Keratinocyte (primary cell): ENCODE measurements at regions not wholly inside any gene's neighbourhood (a gene's known extent, or its start where the extent isn't known, plus 50 kb on each side); places are given as distances from the start of the nearest gene placed in this dataset.

Experiments used
- DNase-seq: peaks from one replicate; pipeline ENCODE4 v3.0.0-alpha.2; 2011; ENCODE audit warnings: low read depth, missing footprints, low spot score
- FAIRE-seq: peaks from 2 replicates; lab custom pipeline; 2011; peaks lifted over from hg19 to GRCh38; lab: Jason Lieb, UNC
- H2AFZ ChIP-seq: 2 replicates; pipeline ENCODE4 v1.6.0; 2012; ENCODE audit warnings: low read length, control low read depth, inconsistent platforms; ENCODE audit not compliant: control insufficient read depth
- H3K27ac ChIP-seq: 2 replicates; pipeline ENCODE4 v1.5.1; 2011; ENCODE audit warnings: low read length; ENCODE audit not compliant: control insufficient read depth, insufficient read depth
- H3K27me3 ChIP-seq: 3 replicates; pipeline ENCODE4 v1.6.0; 2011; ENCODE audit warnings: low read length; ENCODE audit not compliant: control insufficient read depth, insufficient read depth; ENCODE audit errors: extremely low read depth
- H3K36me3 ChIP-seq, 2 experiments: 2 replicates in 1 of 2; 3 replicates in 1 of 2; pipeline ENCODE4 v1.5.1; 2011; ENCODE audit warnings: low read length in 2 of 2, mild to moderate bottlenecking in 1 of 2; ENCODE audit not compliant: control insufficient read depth in 2 of 2, insufficient read depth in 2 of 2; ENCODE audit errors: extremely low read depth in 1 of 2
- H3K4me1 ChIP-seq: 3 replicates; pipeline ENCODE4 v1.5.1; 2011; ENCODE audit warnings: low read length; ENCODE audit not compliant: control insufficient read depth, insufficient read depth; ENCODE audit errors: extremely low read depth
- H3K4me2 ChIP-seq: 3 replicates; pipeline ENCODE4 v1.6.0; 2011; ENCODE audit warnings: low read depth, low read length; ENCODE audit not compliant: control insufficient read depth, insufficient read depth; ENCODE audit errors: extremely low read depth
- H3K4me3 ChIP-seq, 3 experiments: fragments of 200-600 bp in 1 of 3; sonication (generic) in 1 of 3; 2 replicates in 2 of 3; 3 replicates in 1 of 3; pipeline ENCODE4 v1.5.1; 2011 to 2016; ENCODE audit warnings: low read length in 3 of 3, mild to moderate bottlenecking in 3 of 3, control low read depth in 2 of 3, inconsistent platforms in 1 of 3, low read depth in 1 of 3, mixed read lengths in 1 of 3, mixed run types in 1 of 3, moderate library complexity in 1 of 3; ENCODE audit not compliant: control insufficient read depth in 2 of 3, insufficient read depth in 2 of 3; ENCODE audit errors: extremely low read depth in 1 of 3
- H3K79me2 ChIP-seq: 2 replicates; pipeline ENCODE4 v1.6.0; 2012; ENCODE audit warnings: low read length; ENCODE audit not compliant: control insufficient read depth, insufficient read depth
- H3K9ac ChIP-seq: 3 replicates; pipeline ENCODE4 v1.6.0; 2011; ENCODE audit warnings: low read length; ENCODE audit not compliant: control insufficient read depth, insufficient read depth; ENCODE audit errors: extremely low read depth
- H3K9me1 ChIP-seq: 3 replicates; pipeline ENCODE4 v1.6.0; 2011; ENCODE audit warnings: low read length; ENCODE audit not compliant: control insufficient read depth, insufficient read depth; ENCODE audit errors: extremely low read depth
- H3K9me3 ChIP-seq: 2 replicates; pipeline ENCODE4 v1.5.1; 2012; ENCODE audit warnings: low read depth, low read length; ENCODE audit not compliant: control insufficient read depth
- H4K20me1 ChIP-seq: 3 replicates; pipeline ENCODE4 v1.6.0; 2011; ENCODE audit warnings: low read length; ENCODE audit not compliant: control insufficient read depth, insufficient read depth; ENCODE audit errors: extremely low read depth
- CTCF ChIP-seq, 3 experiments: IDR thresholded peaks in 1 of 3; conservative IDR thresholded peaks in 1 of 3; optimal IDR thresholded peaks in 1 of 3; 2 replicates in 2 of 3; 3 replicates in 1 of 3; pipeline versions ENCODE3 to v1.5.1; 2011; ENCODE audit warnings: low read length in 3 of 3, mild to moderate bottlenecking in 3 of 3, moderate library complexity in 2 of 3, control low read depth in 1 of 3, inconsistent platforms in 1 of 3; ENCODE audit not compliant: insufficient read depth in 2 of 3; ENCODE audit errors: extremely low read depth in 1 of 3
- EZH2 ChIP-seq: IDR thresholded peaks from one replicate; pipeline ENCODE4 v1.6.1; 2012; ENCODE audit warnings: inconsistent platforms, mild to moderate bottlenecking, low read length, moderate library complexity
- dilution Hi-C: fragments of 300-500 bp; cut with MboI; formaldehyde crosslinking; loops from one replicate; pipeline ENCODE4 v1.7.0; 2020; ENCODE audit warnings: low sequenced_read_pairs; ENCODE audit not compliant: extremely low pct_ligation_motif_present

GRCh38 chr20:60339738-60340137, 381.5 kb downstream of the CDH26 start:
- H3K27ac ChIP-seq, result no peak overlapping the region
- dilution Hi-C loops, result no loop called here
- H2AFZ ChIP-seq, result no peak overlapping the region
- H4K20me1 ChIP-seq, result no peaks in the 10 kb centered on the region
- H3K36me3 ChIP-seq, result no peaks in the 10 kb centered on the region
- FAIRE-seq, result no peak
- H3K27me3 ChIP-seq, result no peaks in the 10 kb centered on the region
- no peak overlapping the region for H3K4me3 ChIP-seq
- DNase-seq, result no peak
- no peaks in the 10 kb centered on the region for H3K4me1 ChIP-seq
- no peak overlapping the region for H3K4me2 ChIP-seq
- H3K9ac ChIP-seq, result no peak overlapping the region
- no peak for TF ChIP-seq CTCF (optimal IDR thresholded peaks at IDR 0.05 in 1 of 3, IDR thresholded peaks at IDR 0.05 in 1 of 3, conservative IDR thresholded peaks at IDR 0.05 in 1 of 3; ENCODE audit: extremely low read depth in 1 of 3, insufficient read depth in 2 of 3, low read length in 3 of 3)
- no peak for TF ChIP-seq EZH2
- no peaks in the 10 kb centered on the region for H3K9me1 ChIP-seq
- no peaks in the 10 kb centered on the region for H3K79me2 ChIP-seq
- H3K9me3 ChIP-seq, result no peaks in the 10 kb centered on the region

DNA sequence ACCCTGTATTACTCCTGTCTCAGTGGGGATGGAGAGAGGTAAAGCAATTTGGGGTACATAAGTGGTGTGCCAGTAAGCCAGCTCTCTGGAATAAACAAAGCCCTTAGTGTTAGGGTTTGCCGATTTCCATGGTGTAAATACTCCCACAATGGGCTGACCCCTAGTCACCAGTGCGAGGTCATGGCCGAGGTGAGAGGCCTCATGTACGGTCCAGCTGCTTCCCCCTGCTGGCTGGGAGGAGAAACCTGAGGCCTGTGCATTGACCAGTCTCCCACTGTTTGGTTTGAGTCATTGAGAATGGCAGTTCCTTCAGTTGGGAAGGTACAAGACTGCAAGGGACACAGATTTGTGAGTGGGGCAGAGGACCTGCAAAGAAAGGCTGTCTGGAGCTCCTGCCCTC, 382.0 kb downstream of the CDH26 start:
- Histone ChIP-seq H3K36me3 (no peaks in the 10 kb centered on the region), H4K20me1 (no peaks in the 10 kb centered on the region), H3K4me1 (no peaks in the 10 kb centered on the region), H3K4me3 (no peak overlapping the region), H3K4me2 (no peak overlapping the region), H3K27me3 (no peaks in the 10 kb centered on the region), H2AFZ (no peak overlapping the region), H3K9me1 (no peaks in the 10 kb centered on the region), H3K9ac (no peak overlapping the region), H3K27ac (no peak overlapping the region), H3K79me2 (no peaks in the 10 kb centered on the region), H3K9me3 (no peaks in the 10 kb centered on the region)
- TF ChIP-seq EZH2 (no peak), CTCF (optimal IDR thresholded peaks at IDR 0.05 in 1 of 3, IDR thresholded peaks at IDR 0.05 in 1 of 3, conservative IDR thresholded peaks at IDR 0.05 in 1 of 3; ENCODE audit: extremely low read depth in 1 of 3, insufficient read depth in 2 of 3, low read length in 3 of 3) (peak in 1 of 3 experiments; percentile 2)
- FAIRE-seq, result no peak
- DNase-seq, result no peak
- dilution Hi-C loops, result no loop called here
